ENCODE measurements at regions not wholly inside any gene's neighbourhood (a gene's known extent, or its start where the extent isn't known, plus 50 kb on each side); places are given as distances from the start of the nearest gene placed in this dataset.
"Not testable (repeated sequence)": the region's sequence is repeated elsewhere in the genome, so short reads cannot be mapped to it uniquely, and the experiment has no call there.

GRCh38 chr4:159748834-159749444 lies 646.1 kb downstream of the RAPGEF2 start:
- no peak for DNase-seq

- no peak for DNase-seq
These were observed 654.6 kb downstream of the RAPGEF2 start for GRCh38 chr4:159757499-159757898.

- no peak for DNase-seq
These were observed 655.2 kb downstream of the RAPGEF2 start for GRCh38 chr4:159758061-159758460.

GRCh38 chr4:159762672-159763071 lies 659.8 kb downstream of the RAPGEF2 start:
- no peak for DNase-seq

- no peak for DNase-seq
These were observed 661.6 kb downstream of the RAPGEF2 start for GRCh38 chr4:159764343-159764952.

- DNase-seq, result no peak
These were observed 662.5 kb downstream of the RAPGEF2 start for GRCh38 chr4:159765382-159765781.

GRCh38 chr4:159766241-159766640 lies 663.4 kb downstream of the RAPGEF2 start:
- no peak for DNase-seq

- no peak for DNase-seq
These were observed 664.5 kb downstream of the RAPGEF2 start for GRCh38 chr4:159767406-159767805.

- no peak for DNase-seq
These were observed 665.1 kb downstream of the RAPGEF2 start for GRCh38 chr4:159768016-159768415.

- no peak for DNase-seq
These were observed 667.5 kb downstream of the RAPGEF2 start for GRCh38 chr4:159770401-159770800.

GRCh38 chr4:159770969-159771368 lies 668.1 kb downstream of the RAPGEF2 start:
- no peak for DNase-seq

- DNase-seq, result no peak
These were observed 674.1 kb downstream of the RAPGEF2 start for GRCh38 chr4:159776961-159777360.

- no peak for DNase-seq
These were observed 674.8 kb downstream of the RAPGEF2 start for GRCh38 chr4:159777689-159778088.

- no peak for DNase-seq
These were observed 675.4 kb downstream of the RAPGEF2 start for GRCh38 chr4:159778298-159778697.

- no peak for DNase-seq
These were observed 676.8 kb downstream of the RAPGEF2 start for GRCh38 chr4:159779716-159780115.

- no peak for DNase-seq
These were observed 677.5 kb downstream of the RAPGEF2 start for GRCh38 chr4:159780196-159780922.

- DNase-seq, result no peak
These were observed 685.0 kb downstream of the RAPGEF2 start for GRCh38 chr4:159787901-159788300.

- DNase-seq, result no peak
These were observed 688.5 kb downstream of the RAPGEF2 start for GRCh38 chr4:159791334-159791733.

- DNase-seq, result not testable (repeated sequence)
These were observed 701.7 kb downstream of the RAPGEF2 start for GRCh38 chr4:159804592-159804991.

GRCh38 chr4:159823743-159824142 lies 720.9 kb downstream of the RAPGEF2 start:
- DNase-seq, result no peak

GRCh38 chr4:159828687-159829086 lies 725.8 kb downstream of the RAPGEF2 start:
- no peak for DNase-seq

- no peak for DNase-seq
These were observed 726.3 kb downstream of the RAPGEF2 start for GRCh38 chr4:159829184-159829583.

GRCh38 chr4:159837071-159837470 lies 734.2 kb downstream of the RAPGEF2 start:
- no peak for DNase-seq

GRCh38 chr4:159855731-159856130 lies 752.9 kb downstream of the RAPGEF2 start:
- no peak for DNase-seq

Data from NCI-H2227 treated with DMSO at 0.1 percent for 48 hours (cell line).